ENCODE measurements at regions not wholly inside any gene's neighbourhood (a gene's known extent, or its start where the extent isn't known, plus 50 kb on each side); places are given as distances from the start of the nearest gene placed in this dataset.

DNA sequence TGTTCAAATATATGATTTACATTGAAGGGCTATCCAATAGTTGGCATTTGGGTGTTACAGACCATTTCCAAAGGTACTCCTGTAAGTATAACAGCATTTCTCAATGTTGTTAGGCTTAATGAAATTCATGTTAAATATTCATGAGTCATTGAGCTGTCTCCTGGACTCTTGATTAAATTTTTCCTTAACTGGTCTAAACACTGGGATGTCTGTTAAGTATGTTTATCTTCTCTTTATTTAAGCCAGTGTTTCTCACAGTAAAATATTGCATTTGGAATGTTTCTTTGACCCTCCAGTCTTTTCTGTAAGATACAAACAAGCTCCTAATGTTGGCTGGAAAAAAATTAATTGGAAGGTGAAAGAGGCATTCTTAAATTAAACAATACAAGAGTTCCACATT is 402.5 kb upstream of the HTR2A start:
- in situ Hi-C loops (cut with MboI; ENCODE audit: low pct_unique_long_range_greater_than_20kb in 2 of 9, low sequenced_read_pairs in 9 of 9, unreplicated experiment in 9 of 9) = no loop called here
- H3K4me3 ChIP-seq = no peak overlapping the region
- ATAC-seq (replicated peaks in 6 of 8) = peak in 4 of 8 experiments; percentile 29 to 62 (median 44)
- no peak overlapping the region for H3K27ac ChIP-seq
- H3K4me1 ChIP-seq (replicated peaks in 1 of 2) = no peaks in the 10 kb centered on the region

DNA sequence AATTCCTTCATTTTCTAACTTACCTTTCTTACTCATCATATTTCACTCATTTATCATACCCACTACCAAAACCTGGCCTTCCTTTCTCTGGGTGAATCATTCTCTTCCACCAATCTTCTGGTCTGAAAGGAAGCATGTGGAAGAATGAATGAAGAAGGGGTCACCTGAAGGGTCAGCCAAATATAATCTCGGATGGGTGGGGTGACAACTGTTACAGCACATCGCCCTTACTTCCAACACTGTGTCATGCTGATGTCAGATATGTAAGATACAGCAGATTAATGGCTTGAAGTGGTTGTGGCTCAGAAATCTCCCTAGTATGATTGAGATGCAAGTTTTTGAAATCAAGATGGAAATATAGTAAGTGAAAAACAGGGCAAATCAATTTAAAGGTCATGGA is 401.7 kb upstream of the HTR2A start:
- ATAC-seq (replicated peaks in 6 of 8) = peak in 2 of 8 experiments; percentile 65 to 69
- Histone ChIP-seq H3K27ac (no peak overlapping the region), H3K4me3 (no peak overlapping the region), H3K4me1 (replicated peaks in 1 of 2) (no peaks in the 10 kb centered on the region)
- in situ Hi-C loops (cut with MboI; ENCODE audit: low pct_unique_long_range_greater_than_20kb in 2 of 9, low sequenced_read_pairs in 9 of 9, unreplicated experiment in 9 of 9) = no loop called here
- 25 to 86% (median 65%) methylated on average over 1 to 2 of the region's 2 CpGs; no CpG with 5 or more reads in 3 of the 10 experiments for WGBS, 10 experiments

DNA sequence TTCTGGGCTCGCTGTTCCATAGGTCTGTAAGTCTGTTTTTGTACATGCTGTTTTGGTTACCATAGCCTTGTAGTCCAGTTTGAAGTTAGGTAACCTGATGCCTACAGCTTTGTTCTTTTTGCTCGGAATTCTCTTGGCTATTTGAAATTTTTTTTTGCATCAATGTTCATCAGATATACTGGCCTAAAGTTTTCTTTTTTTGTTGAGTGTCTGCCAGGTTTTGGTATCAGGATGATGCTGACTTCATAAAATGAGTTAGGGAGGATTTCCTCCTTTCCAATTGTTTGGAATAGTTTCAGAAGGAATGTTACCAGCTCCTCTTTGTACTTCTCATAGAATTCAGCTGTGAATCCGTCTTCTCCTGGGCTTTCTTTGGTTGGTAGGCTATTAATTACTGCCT is 397.8 kb upstream of the HTR2A start:
- Histone ChIP-seq H3K4me1 (replicated peaks in 1 of 2) (no peaks in the 10 kb centered on the region), H3K4me3 (no peak overlapping the region), H3K27ac (no peak overlapping the region)
- 39 to 69% (median 52%) methylated on average over 2 to 3 of the region's 3 CpGs for WGBS, 10 experiments
- ATAC-seq (replicated peaks in 6 of 8) = no peak
- in situ Hi-C loops (cut with MboI; ENCODE audit: low pct_unique_long_range_greater_than_20kb in 2 of 9, low sequenced_read_pairs in 9 of 9, unreplicated experiment in 9 of 9) = no loop called here

DNA sequence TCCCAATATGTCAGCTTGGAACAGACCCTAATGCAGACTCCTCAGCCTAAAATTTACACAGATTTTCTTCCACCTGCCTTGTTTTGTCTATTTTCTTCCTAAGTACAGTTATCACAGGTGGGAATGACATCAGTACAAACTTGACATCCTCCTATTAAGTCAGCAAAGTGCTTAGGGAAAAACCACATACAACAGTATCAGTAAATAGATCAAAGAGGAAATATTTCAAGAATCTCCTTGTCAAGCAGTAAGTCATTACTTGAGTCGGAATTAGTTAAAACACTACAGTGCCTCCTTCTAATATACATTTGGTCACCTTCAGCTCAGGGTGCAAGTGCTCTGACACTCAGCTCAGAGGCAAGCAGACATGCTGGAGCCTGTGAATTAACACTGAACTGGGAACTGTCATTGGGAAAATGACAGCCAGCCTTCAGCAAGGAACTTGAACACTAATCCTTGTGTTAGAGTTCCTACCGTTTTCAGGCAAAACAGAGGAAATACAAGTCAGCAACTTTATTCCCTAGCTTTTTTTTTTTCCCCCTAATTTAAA is 394.3 kb upstream of the HTR2A start:
- Histone ChIP-seq H3K4me3 (no peak overlapping the region), H3K27ac (no peak overlapping the region), H3K4me1 (replicated peaks in 1 of 2) (no peaks in the 10 kb centered on the region)
- 0 to 100% (median 23%) methylated on average over 1 to 2 of the region's 2 CpGs; no CpG with 5 or more reads in 2 of the 10 experiments for WGBS, 10 experiments
- no peak for ATAC-seq (replicated peaks in 6 of 8)
- in situ Hi-C loops (cut with MboI; ENCODE audit: low pct_unique_long_range_greater_than_20kb in 2 of 9, low sequenced_read_pairs in 9 of 9, unreplicated experiment in 9 of 9) = no loop called here

DNA sequence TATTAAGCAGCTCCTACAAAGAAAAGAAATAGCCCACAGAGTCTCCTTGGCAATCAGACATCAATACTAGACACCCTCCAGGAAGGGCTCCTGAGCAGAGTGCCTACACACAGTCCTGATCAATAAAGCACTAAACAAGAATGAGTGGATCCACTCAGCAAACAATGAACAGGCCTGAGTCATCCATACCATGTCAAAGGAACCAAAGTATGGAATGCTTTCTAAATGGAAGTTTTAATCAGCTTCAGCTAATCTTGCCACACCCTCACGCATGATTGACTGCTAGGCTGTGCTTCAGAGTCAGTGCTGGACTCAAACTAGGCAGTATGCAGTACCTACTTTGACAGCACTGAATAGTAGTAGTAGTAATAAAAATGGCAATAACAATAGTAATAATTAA is 392.7 kb upstream of the HTR2A start:
- no peak overlapping the region for H3K4me3 ChIP-seq
- H3K27ac ChIP-seq = no peak overlapping the region
- ATAC-seq (replicated peaks in 6 of 8) = peak in 7 of 8 experiments; percentile 54 to 90 (median 77)
- no peaks in the 10 kb centered on the region for H3K4me1 ChIP-seq (replicated peaks in 1 of 2)
- in situ Hi-C loops (cut with MboI; ENCODE audit: low pct_unique_long_range_greater_than_20kb in 2 of 9, low sequenced_read_pairs in 9 of 9, unreplicated experiment in 9 of 9) = no loop called here
- 60 to 100% (median 89%) methylated on average over 1 of the region's 1 CpG; no CpG with 5 or more reads in 3 of the 10 experiments for WGBS, 10 experiments

DNA sequence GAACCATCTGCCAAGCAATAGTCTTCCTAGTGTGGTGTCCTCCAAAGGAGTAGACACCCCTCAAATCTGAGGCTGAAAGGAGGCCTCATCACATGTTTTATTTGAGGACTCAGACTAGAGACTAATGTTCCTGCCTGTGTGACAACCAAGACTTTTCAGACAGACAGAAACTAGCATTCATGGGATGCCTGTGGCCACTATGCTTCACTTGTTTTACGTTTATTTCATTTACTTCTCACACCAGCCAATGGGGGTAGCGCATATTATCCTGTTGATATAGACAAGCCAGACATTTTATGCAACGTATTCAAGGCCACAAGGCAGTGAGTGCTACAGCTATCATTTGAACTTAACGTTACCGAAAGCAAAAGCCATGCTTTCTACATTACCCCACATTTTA is 391.7 kb upstream of the HTR2A start:
- Histone ChIP-seq H3K4me1 (replicated peaks in 1 of 2) (no peaks in the 10 kb centered on the region), H3K4me3 (no peak overlapping the region), H3K27ac (no peak overlapping the region)
- in situ Hi-C loops (cut with MboI; ENCODE audit: low pct_unique_long_range_greater_than_20kb in 2 of 9, low sequenced_read_pairs in 9 of 9, unreplicated experiment in 9 of 9) = no loop called here
- ATAC-seq (replicated peaks in 6 of 8) = no peak
- WGBS, 10 experiments = 63 to 91% (median 77%) methylated on average over 2 to 5 of the region's 5 CpGs; no CpG with 5 or more reads in 1 of the 10 experiments

DNA sequence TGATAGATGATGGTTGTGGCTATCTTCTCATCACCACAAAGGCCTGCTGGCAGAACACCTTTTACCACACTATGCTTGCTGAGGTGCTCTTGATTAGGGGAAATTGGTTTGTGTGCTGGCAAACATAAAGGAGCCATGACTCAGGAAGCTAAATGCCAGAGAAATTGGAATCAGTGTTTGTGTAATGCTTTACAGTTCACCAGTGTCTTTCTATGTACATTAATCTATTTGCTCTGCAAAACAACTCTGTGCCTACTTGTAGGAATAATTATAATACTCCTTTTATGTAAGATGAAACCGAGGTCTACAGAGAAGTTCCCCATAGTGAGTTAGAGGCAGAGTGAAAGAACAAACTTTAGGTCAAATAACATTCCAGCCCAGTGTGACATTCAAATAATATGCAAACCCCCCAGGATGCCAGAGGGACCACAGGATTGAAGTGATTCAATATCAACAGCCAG is 390.5 kb upstream of the HTR2A start:
- H3K4me1 ChIP-seq (replicated peaks in 1 of 2) = no peaks in the 10 kb centered on the region
- ATAC-seq (replicated peaks in 6 of 8) = no peak
- WGBS, 10 experiments = 0 to 80% (median 41%) methylated on average over 1 of the region's 1 CpG; no CpG with 5 or more reads in 4 of the 10 experiments
- in situ Hi-C loops (cut with MboI; ENCODE audit: low pct_unique_long_range_greater_than_20kb in 2 of 9, low sequenced_read_pairs in 9 of 9, unreplicated experiment in 9 of 9) = no loop called here
- H3K27ac ChIP-seq = no peak overlapping the region
- no peak overlapping the region for H3K4me3 ChIP-seq

DNA sequence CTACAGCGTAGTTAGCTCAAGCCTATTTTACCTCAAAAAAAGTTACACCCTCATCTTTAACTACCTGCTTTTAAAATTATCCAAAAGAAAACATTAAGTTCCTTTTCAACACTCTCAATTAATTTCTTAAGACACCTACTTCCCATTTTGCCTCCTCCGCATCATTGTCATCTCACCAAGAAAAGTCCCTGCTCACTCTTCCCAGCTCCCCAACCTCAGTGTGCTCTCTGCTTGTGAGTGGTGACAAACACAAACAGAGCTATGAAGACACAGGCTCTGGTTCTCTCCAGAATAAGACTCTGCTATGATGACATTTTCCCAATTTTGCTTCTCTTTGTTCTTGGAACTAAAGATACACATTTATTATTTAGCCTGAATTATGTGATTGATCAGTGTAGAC is 385.1 kb upstream of the HTR2A start:
- no peak for ATAC-seq (replicated peaks in 6 of 8)
- WGBS, 10 experiments = 70 to 100% (median 94%) methylated on average over 1 to 2 of the region's 2 CpGs; no CpG with 5 or more reads in 1 of the 10 experiments
- no peaks in the 10 kb centered on the region for H3K4me1 ChIP-seq (replicated peaks in 1 of 2)
- in situ Hi-C loops (cut with MboI; ENCODE audit: low pct_unique_long_range_greater_than_20kb in 2 of 9, low sequenced_read_pairs in 9 of 9, unreplicated experiment in 9 of 9) = no loop called here
- no peak overlapping the region for H3K27ac ChIP-seq
- no peak overlapping the region for H3K4me3 ChIP-seq

DNA sequence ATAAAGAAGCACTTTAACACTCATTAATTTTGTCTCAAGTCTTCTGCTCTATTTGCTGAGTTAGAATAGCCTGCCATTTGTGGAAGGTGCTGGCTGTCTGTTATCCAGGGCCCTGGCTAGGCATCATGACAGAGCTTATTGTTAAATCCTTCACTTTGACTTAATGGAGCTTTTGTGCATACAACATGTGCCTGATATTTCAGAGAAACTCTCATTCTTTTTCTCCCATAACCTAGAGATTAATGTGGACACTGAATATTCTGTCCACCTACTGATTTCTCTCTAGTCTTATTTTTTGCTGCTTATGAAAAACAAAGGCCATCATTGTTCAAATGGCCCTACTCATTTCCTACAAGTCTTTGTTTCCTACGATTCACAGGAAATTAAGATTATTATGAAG is 383.1 kb upstream of the HTR2A start:
- Histone ChIP-seq H3K4me1 (replicated peaks in 1 of 2) (no peaks in the 10 kb centered on the region), H3K27ac (no peak overlapping the region), H3K4me3 (no peak overlapping the region)
- in situ Hi-C loops (cut with MboI; ENCODE audit: low pct_unique_long_range_greater_than_20kb in 2 of 9, low sequenced_read_pairs in 9 of 9, unreplicated experiment in 9 of 9) = no loop called here
- peak in 1 of 8 experiments; percentile 63 for ATAC-seq (replicated peaks in 6 of 8)
- 0 to 67% (median 60%) methylated on average over 1 of the region's 1 CpG; no CpG with 5 or more reads in 5 of the 10 experiments for WGBS, 10 experiments

DNA sequence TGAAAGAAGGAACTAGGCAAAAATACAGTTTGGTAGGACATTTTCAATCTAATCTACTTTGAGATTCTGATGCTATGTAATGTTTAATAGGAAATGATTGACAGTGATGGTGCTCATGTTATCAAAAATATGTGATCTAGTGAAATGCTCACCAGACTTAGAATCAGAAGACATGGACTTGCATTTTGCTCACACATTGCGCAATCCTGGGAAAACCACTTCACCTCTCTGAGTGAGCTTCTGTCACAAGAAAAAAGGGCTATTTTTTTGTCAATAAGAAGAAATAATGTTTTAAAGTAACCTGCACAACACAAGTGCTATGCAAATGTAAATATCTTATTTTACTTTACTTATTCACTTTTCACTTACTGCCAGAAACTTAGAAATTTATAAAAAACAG is 380.9 kb upstream of the HTR2A start:
- 90 to 100% (median 100%) methylated on average over 1 of the region's 1 CpG; no CpG with 5 or more reads in 2 of the 10 experiments for WGBS, 10 experiments
- no peaks in the 10 kb centered on the region for H3K4me1 ChIP-seq (replicated peaks in 1 of 2)
- no peak overlapping the region for H3K4me3 ChIP-seq
- no peak overlapping the region for H3K27ac ChIP-seq
- ATAC-seq (replicated peaks in 6 of 8) = no peak
- in situ Hi-C loops (cut with MboI; ENCODE audit: low pct_unique_long_range_greater_than_20kb in 2 of 9, low sequenced_read_pairs in 9 of 9, unreplicated experiment in 9 of 9) = no loop called here

DNA sequence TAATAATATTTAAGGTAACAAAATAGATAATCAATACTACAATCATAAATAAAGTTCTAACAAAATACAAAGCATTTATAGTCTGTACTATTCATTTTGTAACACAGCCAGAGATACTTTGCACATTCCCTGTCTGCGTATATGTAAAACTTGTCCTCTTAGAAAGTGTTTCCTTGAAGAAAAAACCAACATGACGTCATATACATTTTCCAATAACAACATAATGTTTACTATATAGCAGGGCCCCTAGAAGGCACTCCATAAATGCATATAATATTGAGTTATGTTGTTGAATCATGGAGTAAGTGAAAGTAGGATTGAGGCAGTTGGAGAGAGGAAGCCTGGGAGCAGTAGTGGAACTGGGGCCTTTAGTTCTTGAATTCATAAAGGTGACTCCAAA is 371.4 kb upstream of the HTR2A start:
- ATAC-seq (replicated peaks in 6 of 8) = no peak
- WGBS, 10 experiments = 20 to 100% (median 82%) methylated on average over 1 to 2 of the region's 2 CpGs; no CpG with 5 or more reads in 1 of the 10 experiments

DNA sequence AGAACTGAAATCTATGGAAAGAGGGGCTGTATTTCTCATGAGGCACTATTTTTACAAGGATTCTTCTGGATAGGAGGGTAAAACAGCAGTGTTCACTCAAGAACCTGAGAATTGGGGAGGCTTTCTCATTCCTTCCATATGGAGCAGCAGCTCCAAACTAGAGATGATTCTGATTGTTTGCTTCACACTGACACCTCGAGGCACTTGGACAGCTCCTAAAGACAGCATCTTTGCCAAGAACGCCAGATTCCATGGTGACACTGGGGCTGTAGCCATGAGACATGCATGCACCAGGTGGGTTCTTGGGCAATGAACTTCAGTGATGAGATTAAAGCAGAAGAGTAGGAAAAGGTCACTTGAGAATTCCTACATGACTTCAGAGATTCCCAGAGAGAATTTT is 361.5 kb upstream of the HTR2A start:
- Histone ChIP-seq H3K4me3 (no peak overlapping the region), H3K27ac (no peak overlapping the region), H3K4me1 (replicated peaks in 1 of 2) (no peaks in the 10 kb centered on the region)
- WGBS, 10 experiments = 14 to 100% (median 60%) methylated on average over 1 to 2 of the region's 2 CpGs; no CpG with 5 or more reads in 5 of the 10 experiments
- ATAC-seq (replicated peaks in 6 of 8) = no peak
- in situ Hi-C loops (cut with MboI; ENCODE audit: low pct_unique_long_range_greater_than_20kb in 2 of 9, low sequenced_read_pairs in 9 of 9, unreplicated experiment in 9 of 9) = no loop called here

More for the DNA sequence above, 371.4 kb upstream of the HTR2A start:
- no peaks in the 10 kb centered on the region for H3K4me1 ChIP-seq (replicated peaks in 1 of 2)
- in situ Hi-C loops (cut with MboI; ENCODE audit: low pct_unique_long_range_greater_than_20kb in 2 of 9, low sequenced_read_pairs in 9 of 9, unreplicated experiment in 9 of 9) = no loop called here
- H3K27ac ChIP-seq = no peak overlapping the region
- H3K4me3 ChIP-seq = no peak overlapping the region

DNA sequence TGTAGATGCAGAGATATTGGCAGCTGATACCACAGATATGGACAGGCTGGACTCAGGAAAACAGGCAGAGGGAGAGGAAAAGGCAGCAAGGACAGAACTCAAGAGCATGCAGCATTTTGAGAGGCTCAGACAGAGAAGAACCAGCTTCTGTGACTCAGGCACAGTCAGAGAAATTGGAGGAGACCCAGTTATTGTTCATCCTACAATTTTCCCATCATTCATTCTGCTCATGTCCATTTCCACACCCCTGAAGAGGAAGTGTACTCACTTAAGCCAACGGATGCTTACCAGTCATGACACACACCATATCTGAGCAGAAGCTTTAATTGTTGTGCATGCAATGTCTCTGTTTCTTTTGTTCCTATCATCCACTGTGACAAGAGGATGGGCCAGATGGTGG is 359.8 kb upstream of the HTR2A start:
- no peaks in the 10 kb centered on the region for H3K4me1 ChIP-seq (replicated peaks in 1 of 2)
- in situ Hi-C loops (cut with MboI; ENCODE audit: low pct_unique_long_range_greater_than_20kb in 2 of 9, low sequenced_read_pairs in 9 of 9, unreplicated experiment in 9 of 9) = no loop called here
- ATAC-seq (replicated peaks in 6 of 8) = no peak
- H3K27ac ChIP-seq = no peak overlapping the region
- H3K4me3 ChIP-seq = no peak overlapping the region
- 88 to 100% methylated on average over 1 of the region's 1 CpG; no CpG with 5 or more reads in 8 of the 10 experiments for WGBS, 10 experiments

DNA sequence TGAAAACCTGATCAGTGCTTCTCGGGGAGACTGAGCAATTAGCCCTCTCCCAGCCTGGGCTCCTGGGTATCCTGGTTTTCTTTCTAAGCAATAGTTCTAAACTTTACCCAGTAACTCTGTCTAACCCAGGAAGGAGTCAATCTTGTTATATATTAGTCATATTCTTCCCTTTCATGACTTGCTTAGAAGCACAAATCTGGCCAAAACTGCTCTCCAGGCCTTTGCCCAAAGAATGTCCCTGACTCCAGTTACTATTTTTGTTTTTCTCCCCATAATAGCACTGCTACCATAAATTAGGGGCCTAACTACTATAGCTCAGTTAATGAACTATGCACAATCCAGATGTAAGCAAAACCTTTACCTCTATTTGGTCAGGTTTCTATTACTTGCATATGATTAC is 355.8 kb upstream of the HTR2A start:
- no peak for ATAC-seq (replicated peaks in 6 of 8)
- in situ Hi-C loops (cut with MboI; ENCODE audit: low pct_unique_long_range_greater_than_20kb in 2 of 9, low sequenced_read_pairs in 9 of 9, unreplicated experiment in 9 of 9) = no loop called here
- WGBS, 10 experiments = 40 to 83% (median 80%) methylated on average over 1 of the region's 1 CpG; no CpG with 5 or more reads in 7 of the 10 experiments

More for the DNA sequence above, 355.8 kb upstream of the HTR2A start:
- H3K4me3 ChIP-seq = no peak overlapping the region
- H3K27ac ChIP-seq = no peak overlapping the region
- H3K4me1 ChIP-seq (replicated peaks in 1 of 2) = no peaks in the 10 kb centered on the region

Data from motor neuron (in vitro differentiated cells).